Fibroblast of peridontal ligament (primary cell): ENCODE measurements at regions not wholly inside any gene's neighbourhood (a gene's known extent, or its start where the extent isn't known, plus 50 kb on each side); places are given as distances from the start of the nearest gene placed in this dataset.

Source experiments
- DNase-seq: peaks from one replicate; pipeline ENCODE4 v3.0.0-alpha.2; 2010; ENCODE audit errors: extremely low read depth

DNA sequence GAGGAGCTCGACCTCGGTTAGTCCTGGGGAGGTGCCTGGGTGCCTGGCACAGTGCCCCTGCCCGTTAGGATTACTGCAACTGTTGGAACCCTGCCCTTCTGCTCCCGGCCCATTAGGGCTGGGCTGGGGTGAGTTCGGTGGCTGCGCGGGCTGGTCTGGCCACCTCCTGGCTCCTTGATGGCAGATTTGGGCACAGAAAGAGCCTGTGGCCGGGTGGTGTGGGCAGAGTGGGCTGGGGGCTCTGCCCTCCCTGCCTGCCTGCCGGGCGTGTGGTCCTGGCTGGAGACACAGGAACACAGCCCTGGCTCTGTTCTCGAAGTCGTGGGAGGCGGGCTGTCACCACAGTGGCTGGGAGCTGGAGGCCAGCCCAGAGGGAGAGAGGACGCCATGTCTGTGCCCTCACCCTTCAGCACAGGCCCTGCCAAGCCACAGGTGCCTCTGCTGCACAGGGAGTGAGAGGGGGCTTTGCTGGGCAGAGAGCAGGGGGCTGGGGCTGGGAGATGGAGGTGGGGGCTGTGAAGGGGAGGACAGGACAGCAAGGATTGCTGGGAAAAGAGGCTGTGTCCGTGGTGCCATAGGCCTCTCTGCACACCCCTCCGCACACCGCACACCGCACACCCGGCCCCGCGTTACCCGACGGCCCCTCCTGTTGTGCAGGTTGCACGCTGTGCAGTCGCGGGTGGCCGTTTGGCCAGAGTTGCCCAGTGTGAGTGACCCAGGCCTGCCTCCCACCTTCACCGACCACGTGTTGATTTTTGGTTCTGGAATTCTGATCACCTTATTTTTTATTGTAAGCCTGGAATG is 236.6 kb upstream of the GSE1 start:
- no peak for DNase-seq

DNA sequence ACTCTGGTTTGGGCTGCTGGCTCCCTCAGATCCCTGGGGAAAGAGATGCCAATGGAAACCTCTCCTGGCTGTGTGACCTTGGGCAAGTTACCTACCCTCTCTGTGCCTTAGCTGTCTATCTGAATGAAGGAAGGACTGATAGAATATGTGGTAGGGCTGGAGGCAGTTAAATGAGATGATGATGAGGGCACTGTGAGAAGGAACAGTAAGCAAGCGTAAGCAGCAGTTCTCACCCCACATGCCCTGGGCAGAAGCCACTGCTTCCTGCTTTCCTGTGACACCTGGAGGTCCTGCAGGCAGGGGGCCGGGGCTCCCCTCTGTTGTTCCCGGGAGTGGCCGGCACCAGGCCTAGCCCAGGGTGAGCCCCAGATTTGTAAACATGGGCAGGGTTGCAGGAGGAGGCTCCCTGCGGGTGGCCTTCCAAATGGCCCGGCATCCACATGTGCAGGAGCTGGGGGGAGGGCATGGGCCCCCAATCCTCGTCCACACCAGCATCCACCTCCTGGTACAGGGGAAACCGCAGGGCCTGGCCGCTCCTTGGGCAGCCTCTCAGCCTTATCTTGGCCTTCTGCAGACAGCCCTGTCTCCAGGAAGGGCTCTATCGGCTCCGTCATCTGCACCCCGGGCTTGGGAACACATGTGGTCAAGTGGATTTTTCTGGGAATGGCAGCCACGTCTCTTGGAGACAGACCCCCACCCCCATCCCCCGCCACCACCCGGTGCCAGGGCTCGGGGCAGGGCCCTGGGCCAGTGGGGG is 235.6 kb upstream of the GSE1 start:
- no peak for DNase-seq

DNA sequence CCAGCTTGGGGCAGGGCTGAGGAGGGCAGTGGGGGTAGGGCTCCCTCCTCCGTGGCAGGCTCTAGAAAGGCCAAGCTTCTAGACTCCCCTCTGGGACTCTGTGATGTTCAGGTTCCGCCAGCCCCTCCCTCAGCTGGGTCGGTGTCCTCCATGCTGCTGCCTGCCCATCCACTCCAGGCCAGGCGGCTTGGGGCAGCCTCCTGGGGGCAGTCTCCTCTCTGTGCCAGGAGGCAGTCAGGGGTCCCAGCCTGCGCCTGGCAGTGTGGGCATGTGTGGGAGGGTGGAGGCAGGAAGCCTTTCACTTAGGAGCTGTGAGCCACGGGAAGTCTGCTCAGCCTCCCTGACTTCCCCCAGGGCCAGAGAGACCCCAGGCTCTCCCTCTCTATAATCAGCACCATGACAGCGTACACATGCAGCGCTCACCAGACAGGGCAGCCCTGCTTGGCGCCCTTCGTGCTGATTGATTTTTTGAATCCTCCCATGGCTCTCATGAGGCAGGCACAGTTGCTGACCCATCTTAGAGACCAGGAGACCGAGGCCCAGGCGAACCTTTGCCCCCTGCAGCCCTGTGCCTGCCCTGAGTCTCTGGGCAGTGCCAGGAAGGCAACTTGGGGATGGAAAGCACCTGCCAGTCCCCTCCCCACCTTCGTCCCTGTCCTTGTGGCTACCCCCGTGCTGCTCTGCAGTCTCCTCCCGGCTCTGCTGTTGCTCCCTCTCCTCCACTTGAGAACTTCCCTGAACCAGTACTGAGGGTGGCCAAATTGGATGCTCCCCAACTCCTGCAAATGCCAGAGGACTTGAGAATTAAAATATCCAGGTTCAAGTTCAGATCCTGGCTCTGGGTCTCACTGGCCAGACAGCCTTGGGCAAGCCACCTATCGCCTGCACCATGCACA is 234.7 kb upstream of the GSE1 start:
- no peak for DNase-seq

DNA sequence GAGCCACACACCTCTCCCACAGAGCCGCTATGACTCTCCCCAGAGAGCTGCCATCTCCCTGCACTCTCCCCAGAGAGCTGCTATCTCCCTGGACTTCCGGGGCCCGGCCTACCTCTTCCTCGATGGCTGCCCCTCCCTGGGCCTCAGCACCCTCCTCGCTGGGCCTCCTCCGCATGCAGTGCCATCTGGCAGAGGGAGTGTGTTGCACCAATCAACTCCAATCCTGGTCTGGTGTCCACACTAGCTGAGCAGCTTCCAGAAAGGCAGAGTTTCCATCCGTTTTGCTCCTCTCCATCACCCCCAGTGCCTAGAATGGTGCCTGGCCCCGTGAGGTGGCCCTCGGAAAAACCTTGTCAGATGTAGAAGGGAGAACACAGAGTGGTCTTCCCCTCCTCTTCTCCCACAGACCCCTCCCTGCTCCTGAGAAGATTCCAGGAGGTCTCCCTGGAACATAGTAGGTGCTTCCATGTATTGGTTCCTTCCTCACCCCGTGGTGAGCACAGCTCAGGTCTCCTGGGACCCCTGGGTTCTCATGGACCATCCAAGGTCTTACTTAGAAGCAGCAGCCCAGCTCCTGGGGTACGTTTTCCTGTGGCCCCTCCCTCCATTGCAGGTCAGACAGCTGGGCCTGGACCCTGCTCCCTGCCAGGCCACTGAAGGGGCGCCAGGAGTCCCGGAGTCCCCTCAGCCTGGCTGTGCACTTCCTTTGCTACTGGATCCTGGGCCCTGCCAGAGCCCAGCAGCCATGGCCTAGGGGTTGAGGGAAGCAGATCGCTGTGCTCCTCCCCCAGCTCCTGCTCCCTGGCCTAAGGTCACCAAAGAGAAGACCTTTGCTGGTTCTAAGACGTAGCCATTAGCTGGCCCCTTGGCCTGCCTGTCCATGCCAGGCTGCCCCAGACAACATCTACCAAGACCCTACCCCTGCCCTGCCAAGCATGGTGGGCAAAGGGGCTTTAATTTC is 233.8 kb upstream of the GSE1 start:
- DNase-seq, result no peak

DNA sequence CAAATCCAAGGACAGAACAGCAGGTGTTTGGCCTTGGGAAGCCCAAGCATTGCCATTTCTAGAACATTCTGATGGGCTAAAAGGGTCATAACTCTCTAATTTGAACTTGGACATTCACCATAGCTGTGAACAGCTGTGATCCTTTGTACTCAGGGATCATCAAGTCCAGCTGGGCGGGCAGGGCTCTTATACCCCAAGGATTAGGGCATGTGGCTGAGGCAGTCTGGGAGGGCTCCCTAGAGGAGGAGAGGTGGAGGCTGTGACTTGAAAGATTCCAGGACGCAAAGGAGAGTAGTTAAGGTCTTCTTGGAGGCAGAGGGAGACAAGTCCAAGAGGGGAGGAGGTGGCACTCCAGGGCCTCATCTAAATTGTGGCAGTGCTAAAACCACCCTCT is 233.1 kb upstream of the GSE1 start:
- DNase-seq, result no peak

DNA sequence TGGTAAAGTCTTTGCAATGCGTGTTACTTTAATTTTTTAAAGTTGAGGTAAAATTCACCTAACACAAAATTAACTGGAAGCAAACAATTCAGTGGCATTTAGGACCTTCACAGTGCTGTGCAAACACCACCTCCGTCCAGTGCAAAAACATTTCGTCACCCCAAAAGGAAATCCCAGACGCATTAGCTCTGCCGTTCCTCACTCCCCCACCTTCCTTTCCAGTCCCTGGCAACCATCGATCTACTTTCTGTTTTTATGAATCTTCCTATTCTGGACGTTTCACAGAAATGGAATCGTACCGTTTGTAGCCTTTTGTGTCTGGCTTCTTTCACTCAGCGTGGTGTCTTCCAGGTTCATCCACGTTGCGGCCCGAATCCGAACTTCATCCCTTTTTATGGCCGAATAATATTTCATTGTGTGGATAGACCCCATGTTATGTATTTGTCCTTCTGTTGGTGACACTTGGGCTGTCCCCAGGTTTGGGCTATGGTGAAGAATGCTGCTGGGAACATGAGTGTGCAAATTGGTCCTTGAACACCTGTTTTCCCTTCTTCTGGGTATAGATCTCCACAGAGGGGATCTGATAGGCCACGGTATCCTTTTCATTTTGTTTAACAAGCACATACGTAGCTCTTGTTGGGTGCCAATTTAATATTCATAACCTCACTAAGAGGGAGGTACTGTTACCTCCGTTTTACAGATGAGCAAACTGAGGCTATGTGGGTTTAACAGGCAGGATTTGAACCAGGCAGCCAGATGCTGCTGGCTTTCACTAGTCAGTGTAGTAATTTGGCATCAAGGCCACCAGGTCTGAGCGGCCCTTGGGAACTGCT is 232.0 kb upstream of the GSE1 start:
- DNase-seq, result no peak

DNA sequence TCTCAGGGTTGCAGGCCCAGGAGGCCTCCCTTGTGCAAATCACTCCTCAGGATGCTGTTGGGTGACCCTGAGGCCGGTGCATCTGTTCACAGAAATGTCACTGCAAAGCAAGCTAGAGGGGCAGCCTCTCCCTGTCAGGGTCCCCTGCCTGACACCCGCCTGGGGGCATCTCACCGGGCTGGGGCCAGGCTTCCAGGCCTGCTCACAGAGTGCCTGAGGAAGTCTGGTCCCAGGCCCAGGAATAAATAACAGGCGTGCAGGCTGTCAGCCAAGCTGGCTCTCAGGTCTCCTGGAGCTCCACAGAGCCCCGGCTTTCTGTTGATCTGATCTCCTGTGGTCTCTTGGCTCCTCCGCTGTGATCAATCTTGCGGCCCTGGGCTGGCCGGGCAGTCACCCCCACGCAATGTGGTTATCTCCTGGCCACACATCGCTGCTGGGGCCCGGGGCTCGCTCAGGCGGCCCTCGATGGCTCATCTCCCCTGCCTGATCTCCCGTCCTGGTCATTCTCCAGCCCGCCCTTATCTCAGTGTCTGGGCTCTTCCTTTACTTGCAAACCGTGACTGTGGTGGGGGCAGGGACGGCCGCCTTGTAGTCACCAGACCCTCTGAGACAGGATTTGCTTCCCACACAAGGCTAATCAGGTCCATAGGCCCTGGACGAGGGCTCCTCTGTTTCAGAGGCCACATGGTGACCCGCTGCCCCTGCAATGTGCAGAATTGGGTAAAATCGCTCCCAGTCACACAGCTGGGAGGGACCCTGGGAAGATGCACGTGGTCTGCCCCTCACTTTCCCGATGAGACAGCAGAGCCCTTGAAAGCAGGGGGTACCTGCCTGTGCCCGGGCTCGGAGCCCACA is 231.2 kb upstream of the GSE1 start:
- no peak for DNase-seq

DNA sequence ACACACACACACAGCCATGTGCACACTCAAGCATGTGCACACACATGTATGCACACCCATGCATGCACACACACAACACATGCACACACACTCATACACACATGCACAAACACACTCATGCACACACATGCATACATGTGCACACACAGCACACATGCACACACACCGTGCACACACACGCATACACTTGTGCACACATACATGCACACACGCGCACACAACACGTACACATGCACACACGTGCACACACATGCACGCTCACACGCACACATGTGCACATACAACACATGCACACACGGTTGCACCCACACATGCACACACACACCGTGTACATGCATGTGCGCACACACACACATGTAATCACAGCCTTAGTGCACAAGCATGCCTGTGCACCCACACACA is 230.4 kb upstream of the GSE1 start:
- DNase-seq, result no peak

DNA sequence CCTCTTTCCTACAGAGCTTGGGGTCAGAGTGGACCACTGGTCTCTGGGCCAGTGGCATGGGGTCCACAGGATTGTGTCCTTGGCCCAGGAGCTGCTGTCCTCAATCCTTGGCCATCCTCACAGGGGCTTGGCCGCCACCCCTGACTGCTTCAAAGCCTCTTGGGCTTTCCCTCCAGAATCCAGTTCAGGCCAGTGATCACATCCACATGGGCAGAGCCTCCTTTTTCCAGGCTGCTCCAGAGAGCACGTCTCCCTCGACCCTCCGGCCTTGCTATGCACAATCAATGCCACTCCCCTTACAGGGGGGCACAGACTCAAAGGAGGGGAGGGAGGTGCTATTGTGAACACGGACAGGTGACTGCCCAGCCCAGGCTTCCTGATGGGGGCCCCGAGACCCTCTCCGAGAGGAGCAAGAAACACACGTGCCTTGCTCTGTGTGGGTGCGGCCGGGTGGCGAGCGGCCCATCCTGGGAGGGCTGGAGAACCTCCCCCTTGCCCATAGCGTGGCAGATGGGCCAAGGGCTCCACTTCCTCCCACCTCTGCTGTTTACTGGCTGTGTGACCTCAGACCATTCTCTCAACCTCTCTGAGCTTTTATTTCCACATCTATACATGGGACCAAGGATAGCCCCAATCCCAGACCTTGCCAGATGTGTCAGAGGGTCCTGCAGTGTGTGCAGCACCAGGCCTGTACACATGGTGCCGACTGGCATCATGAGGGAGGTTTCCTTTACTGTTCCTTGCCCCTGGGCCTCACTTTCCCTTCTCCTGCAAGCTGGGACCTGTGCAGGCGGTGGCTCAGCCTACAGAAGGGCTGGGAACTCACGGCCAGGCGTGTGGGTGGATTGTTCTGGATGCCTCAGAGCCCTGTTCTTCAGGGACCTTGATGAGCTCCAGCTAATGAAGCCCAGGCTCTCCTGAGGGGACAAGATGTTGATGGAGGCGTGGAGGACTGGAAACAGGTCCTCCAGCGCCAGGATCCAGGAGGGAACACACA is 229.0 kb upstream of the GSE1 start:
- no peak for DNase-seq

DNA sequence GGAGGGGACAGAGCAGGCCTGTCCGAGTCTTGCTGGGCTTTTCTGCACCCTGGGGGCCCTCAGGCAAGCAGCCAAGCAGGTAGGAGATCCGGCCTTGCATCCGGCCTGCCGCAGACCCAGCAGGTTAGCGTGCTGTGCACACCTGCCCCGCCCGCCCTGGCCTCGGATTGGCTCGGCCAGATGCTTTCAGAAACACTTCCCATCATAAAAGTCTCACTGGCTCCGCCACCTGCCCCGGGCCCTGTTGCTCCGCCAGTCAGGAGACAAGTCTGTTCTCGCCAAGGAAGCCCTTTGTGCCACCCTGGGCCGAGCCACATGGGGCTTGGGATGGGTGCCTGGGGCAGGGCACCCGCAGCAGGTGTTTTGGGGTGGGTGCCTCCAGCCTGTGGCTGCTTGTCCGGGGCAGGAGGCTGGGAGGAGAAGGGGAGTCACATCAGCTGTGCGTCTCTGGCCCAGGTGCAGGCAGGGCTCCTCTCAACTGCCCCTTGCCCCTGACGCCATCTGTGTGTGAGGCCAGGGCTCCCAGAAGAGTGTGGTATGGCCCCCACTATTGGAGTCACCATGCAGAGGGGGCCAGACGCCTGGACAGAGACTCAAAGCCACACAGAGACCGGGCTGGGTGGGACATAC is 228.2 kb upstream of the GSE1 start:
- no peak for DNase-seq

DNA sequence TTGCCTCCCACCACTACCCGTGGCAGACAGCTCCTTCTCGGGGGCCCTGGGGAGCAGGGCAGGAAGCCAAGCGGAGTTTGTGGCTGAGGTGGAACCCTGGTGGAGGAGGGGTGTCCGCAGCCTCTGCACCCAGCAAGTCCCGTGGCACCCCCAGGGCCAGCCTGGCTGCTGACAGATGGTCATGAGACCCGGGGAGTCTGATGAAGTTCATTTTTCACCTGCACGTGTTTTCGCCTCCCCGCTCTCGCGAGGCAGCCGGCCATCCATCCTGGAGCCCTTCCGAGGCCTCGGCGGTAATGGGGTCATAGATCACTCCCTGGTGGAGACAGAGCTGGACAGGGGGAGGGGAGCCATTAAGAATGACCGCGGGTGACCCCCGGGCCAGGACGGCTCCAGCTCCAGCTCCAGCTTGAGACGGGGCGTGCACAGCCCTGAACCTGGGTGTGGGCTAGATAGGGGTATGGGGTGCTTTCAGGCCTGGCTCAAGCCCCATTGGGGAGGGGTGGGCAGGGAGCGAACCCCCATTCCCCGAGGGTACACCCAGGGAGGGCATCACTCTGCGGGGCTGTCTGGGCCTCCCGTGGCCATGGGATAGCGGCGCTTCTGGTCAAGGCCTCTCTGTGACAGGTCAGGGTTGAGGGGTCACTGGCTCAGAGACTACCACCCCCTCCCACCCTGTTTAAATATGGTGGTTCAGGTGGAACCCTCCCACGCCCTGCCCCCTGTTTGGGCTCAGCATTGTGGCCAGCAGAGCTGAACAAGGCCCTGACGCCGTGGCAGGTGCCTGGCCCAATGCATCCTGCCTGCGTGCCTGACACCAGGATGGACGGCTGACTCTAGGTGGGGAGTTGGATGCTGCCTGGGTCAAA is 227.4 kb upstream of the GSE1 start:
- DNase-seq, result no peak

DNA sequence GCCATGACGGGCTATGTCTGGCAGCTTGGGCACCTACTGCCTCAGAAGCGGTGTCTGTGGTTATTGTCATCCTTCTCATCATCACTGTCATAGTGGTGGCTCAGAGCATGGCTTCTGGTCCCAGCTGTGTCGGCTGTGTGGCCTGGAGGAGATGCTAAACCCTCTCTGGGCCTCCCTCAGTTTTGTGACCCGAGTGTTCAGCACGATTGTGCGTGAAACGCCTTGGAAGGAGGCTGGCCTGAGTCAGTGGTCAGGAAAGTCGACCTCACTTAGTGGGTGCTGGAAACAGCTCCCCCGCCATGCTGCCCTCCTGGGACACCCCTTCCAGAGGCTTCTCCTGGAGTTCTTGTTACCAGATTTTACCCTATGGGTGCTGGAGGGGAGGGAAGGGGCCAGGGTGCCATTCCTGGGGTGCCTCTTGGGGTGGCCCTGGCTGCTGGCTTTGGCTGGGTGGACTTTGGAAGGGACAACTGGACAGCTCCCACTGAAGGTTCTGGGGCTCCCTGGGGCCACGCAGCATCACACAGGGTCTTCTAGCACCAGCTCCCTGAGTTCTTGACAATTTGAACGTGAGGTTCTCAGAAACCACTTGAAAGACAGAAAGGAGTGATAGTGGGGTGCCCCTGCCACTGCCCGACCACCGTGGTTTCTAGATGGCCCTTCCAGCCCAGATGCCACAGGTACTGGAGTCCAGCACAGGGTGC is 226.5 kb upstream of the GSE1 start:
- no peak for DNase-seq

DNA sequence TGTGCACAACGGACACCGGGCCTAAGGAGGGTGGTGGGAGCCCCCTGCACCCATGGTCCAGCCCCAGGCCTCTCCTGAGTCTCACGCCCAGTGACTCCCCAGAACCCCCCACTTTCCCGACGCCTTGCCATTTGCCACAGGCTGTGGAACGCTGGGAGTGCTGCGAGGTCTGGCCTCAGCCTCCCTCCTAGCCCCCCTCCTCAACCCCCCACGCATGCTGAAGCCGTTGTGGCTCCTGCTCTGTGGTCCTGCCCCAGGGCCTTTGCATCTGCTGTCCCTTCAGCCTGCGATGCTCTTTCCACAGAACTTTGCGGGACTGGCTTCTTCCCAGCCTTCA is 226.0 kb upstream of the GSE1 start:
- no peak for DNase-seq

DNA sequence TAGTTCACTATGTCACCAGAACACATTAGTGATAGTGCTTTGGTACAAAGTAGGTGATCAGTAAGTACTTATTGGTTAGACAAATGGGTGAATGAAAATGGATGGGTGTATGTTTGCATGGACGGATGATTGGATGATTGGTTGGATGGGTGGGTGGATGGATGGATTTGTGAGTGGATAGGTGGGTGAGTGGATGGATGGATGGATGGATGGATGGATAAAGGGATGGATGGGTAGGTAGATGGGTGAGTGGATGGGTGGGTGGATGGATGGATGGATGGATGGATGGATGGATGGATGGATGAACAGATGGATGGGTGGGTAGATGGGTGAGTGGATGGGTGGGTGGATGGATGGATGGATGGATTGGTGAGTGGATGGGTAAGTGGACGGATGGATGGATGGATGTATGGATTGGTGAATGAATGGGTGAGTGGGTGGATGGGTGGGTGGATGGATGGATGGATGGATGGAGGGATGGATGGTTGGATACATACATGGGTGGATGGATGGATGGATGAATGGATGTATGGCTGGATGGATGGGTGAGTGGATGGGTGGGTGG is 225.3 kb upstream of the GSE1 start:
- DNase-seq, result no peak

DNA sequence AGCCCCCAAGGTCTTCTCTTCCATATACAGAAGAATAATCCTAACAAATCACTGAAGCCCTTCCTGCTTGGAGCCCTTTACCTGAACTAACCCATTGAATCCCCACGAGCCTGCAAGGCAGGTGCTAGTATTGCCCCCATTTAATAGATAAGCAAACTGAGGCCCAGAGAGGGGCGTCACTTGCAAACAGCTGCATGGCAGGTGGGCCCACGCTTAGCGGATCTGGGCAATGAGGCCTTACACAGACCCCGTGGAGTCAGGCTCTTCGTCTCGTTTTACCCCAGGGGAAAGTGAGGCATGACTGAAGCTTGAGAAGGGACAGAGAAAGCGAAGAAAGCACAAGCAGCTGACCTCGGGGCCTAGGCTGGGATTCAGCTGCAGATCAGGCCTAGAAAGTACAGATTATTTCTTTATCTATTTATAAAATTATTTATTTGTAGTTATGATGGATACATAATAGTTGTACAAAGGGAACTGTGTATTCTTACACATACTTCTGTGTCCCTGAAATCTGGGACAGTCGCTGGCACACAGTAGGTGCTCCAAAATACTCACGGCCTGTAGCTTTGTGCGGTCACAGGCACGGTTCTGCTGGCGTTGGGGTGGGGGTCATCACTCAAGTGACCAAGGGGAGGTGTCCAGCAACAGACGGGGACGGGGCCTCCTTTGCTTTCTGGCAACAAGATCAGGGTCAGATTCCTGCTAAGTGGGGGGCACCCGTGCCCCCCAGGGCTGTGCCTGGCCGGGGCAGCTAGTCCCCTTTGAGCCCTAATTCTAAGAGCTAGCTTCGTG is 223.2 kb upstream of the GSE1 start:
- no peak for DNase-seq
